ENCODE measurements at regions not wholly inside any gene's neighbourhood (a gene's known extent, or its start where the extent isn't known, plus 50 kb on each side); places are given as distances from the start of the nearest gene placed in this dataset.

DNA sequence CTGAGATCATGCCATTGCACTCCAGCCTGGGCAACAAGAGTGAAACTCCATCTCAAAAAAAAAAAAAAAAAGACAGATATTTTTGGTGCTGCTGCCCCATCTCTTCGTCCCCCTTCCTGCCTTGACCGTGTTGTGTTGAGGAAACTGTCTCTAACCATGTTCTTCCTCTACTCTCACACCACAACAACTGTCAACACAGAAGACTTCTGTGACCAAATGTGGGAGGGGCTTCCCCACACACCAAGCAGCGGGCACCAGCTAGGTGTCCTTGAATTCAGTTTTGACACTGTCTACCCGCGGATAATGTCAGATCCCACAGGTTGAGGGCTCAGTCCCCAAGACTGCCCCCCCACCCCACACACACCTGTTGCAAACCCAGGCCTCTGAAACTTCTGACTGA is 104.7 kb upstream of the BCOR start:
- TF ChIP-seq, protein P1, sequence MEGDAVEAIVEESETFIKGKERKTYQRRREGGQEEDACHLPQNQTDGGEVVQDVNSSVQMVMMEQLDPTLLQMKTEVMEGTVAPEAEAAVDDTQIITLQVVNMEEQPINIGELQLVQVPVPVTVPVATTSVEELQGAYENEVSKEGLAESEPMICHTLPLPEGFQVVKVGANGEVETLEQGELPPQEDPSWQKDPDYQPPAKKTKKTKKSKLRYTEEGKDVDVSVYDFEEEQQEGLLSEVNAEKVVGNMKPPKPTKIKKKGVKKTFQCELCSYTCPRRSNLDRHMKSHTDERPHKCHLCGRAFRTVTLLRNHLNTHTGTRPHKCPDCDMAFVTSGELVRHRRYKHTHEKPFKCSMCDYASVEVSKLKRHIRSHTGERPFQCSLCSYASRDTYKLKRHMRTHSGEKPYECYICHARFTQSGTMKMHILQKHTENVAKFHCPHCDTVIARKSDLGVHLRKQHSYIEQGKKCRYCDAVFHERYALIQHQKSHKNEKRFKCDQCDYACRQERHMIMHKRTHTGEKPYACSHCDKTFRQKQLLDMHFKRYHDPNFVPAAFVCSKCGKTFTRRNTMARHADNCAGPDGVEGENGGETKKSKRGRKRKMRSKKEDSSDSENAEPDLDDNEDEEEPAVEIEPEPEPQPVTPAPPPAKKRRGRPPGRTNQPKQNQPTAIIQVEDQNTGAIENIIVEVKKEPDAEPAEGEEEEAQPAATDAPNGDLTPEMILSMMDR (conservative IDR thresholded peaks at IDR 0.05): no peak
- TF ChIP-seq EZH2 (IDR thresholded peaks at IDR 0.05; ENCODE audit: low read depth): no peak

All from PC-9 (cell line).